ENCODE measurements at regions not wholly inside any gene's neighbourhood (a gene's known extent, or its start where the extent isn't known, plus 50 kb on each side); places are given as distances from the start of the nearest gene placed in this dataset.

DNA sequence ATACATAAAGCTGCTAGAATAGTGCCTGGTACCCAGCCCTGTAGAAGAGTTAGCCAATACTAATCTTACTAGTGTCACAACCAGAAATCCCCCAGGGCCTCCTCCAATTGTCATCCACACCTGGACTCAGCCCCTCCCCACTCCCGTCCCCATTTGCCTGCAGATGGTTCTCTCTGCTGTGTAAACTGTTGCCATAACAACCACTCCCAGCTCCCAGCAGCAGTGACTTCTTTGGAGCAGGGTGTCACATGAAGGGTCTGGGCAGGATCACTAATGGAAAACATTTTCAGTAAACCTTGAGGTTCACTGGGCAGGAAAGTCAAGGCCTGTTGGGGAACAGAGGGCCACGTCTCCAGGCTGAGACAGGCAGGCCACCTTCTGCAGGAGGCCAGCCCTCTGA lies 126.0 kb upstream of the IPO9 start:
- H3K4me3 Mint-ChIP-seq (ENCODE audit: unreplicated experiment), result peak overlapping the region; percentile 83
- peak; percentile 75 for DNase-seq
- H3K4me1 Mint-ChIP-seq (ENCODE audit: low read depth, unreplicated experiment), result peaks cover 56% of the 10 kb centered on the region
- H3K9me3 Mint-ChIP-seq (ENCODE audit: unreplicated experiment), result peaks cover 25% of the 10 kb centered on the region
- H3K27ac Mint-ChIP-seq (ENCODE audit: unreplicated experiment), result peak overlapping the region; percentile 97
- peaks cover 14% of the 10 kb centered on the region for H3K27me3 Mint-ChIP-seq (ENCODE audit: unreplicated experiment)
- H3K36me3 Mint-ChIP-seq (ENCODE audit: unreplicated experiment), result no peaks in the 10 kb centered on the region
- TF ChIP-seq, protein P1, sequence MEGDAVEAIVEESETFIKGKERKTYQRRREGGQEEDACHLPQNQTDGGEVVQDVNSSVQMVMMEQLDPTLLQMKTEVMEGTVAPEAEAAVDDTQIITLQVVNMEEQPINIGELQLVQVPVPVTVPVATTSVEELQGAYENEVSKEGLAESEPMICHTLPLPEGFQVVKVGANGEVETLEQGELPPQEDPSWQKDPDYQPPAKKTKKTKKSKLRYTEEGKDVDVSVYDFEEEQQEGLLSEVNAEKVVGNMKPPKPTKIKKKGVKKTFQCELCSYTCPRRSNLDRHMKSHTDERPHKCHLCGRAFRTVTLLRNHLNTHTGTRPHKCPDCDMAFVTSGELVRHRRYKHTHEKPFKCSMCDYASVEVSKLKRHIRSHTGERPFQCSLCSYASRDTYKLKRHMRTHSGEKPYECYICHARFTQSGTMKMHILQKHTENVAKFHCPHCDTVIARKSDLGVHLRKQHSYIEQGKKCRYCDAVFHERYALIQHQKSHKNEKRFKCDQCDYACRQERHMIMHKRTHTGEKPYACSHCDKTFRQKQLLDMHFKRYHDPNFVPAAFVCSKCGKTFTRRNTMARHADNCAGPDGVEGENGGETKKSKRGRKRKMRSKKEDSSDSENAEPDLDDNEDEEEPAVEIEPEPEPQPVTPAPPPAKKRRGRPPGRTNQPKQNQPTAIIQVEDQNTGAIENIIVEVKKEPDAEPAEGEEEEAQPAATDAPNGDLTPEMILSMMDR (IDR thresholded peaks at IDR 0.05; ENCODE audit: partially characterized antibody, unreplicated experiment), result no peak

DNA sequence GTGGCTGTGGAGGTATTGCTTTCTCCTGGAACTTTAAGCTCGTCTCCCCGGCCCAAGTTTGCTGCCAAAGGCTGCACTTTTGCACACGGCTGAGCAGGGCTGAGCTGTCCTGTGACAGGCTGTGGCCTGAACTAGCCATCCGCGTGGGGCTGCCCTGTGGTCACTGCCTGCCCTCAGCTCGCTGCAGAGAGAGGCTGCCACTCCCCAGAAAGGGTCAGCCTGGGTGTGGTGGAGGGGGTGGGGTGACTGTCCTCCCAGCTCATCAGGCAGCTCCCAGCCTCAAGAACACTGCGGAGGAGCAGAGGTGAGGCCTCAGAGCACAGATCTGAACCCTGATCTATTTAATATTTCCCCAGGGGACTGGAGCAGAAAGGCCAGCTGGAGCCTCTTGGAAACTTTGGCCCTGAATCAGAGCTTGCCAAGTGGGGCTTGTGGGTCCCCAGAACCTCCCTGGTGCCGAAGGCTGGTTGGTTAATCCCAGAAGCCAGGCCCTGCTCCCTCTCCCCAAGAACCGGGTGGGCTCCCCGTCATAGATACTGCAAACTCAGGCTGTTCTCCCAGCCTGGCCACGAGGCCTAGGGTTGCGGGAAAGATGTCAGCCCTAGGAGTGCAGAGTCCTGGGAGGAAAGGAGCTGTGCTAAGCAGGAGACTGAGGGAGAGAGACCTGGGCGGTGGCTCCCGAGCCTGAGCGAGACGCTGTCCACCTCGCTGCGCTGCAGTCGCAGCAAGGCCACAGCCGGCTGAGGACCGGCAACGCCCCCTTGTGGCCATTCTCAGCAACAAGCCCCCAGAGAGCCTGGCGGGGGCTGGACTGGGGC lies 125.1 kb upstream of the IPO9 start:
- H3K9me3 Mint-ChIP-seq (ENCODE audit: unreplicated experiment), result peaks cover 20% of the 10 kb centered on the region

DNA sequence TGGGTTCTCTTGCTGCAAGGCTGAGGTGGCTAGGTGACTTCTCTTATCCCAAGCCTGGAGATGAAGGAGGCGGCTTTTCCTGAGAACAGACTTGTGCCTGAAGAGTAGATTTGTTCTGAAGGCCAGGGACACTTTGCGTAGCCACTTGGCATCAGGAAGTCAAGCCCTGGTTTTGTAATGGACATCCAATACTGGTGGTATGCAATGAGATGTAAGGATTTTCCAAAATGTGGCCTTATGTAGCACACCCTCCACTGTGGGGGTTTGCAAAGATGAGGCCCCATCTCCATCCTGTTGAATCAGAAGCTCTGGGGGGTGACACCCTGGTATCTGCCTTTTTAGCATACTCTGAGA lies 124.5 kb upstream of the IPO9 start:
- Mint-ChIP-seq H3K27me3 (ENCODE audit: unreplicated experiment) (peaks cover 14% of the 10 kb centered on the region), H3K9me3 (ENCODE audit: unreplicated experiment) (peaks cover 19% of the 10 kb centered on the region), H3K36me3 (ENCODE audit: unreplicated experiment) (no peaks in the 10 kb centered on the region), H3K4me3 (ENCODE audit: unreplicated experiment) (peak overlapping the region; percentile 6), H3K4me1 (ENCODE audit: low read depth, unreplicated experiment) (peaks cover 47% of the 10 kb centered on the region), H3K27ac (ENCODE audit: unreplicated experiment) (peak overlapping the region; percentile 97)
- TF ChIP-seq, protein P1 (IDR thresholded peaks at IDR 0.05; ENCODE audit: partially characterized antibody, unreplicated experiment), result peak; percentile 32
- no peak for DNase-seq

More for the DNA sequence above, 125.1 kb upstream of the IPO9 start:
- Mint-ChIP-seq H3K27ac (ENCODE audit: unreplicated experiment) (peak overlapping the region; percentile 97), H3K4me3 (ENCODE audit: unreplicated experiment) (peak overlapping the region; percentile 83), H3K4me1 (ENCODE audit: low read depth, unreplicated experiment) (peaks cover 50% of the 10 kb centered on the region), H3K36me3 (ENCODE audit: unreplicated experiment) (no peaks in the 10 kb centered on the region), H3K27me3 (ENCODE audit: unreplicated experiment) (peaks cover 14% of the 10 kb centered on the region)
- TF ChIP-seq, protein P1 (IDR thresholded peaks at IDR 0.05; ENCODE audit: partially characterized antibody, unreplicated experiment), result peak; percentile 98
- DNase-seq, result peak; percentile 94

DNA sequence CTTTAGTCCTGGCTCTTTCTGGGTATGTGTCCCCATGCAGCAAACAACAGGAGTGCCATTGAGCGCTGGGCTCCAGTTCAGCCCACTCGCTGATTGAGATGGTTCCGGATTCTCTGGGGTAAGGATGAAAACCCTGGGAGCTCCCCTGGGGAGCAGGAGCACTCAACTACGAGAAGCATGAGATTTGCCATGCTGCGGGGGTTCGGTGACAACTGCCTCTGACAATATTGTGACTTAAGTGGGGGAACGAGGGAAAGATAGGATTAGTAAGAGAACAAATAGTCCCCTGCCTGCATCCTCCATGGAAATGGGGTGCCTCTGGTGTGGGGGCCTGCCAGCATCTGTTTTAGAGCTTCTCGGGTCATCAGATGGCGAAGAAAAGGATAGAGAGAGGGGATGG lies 123.6 kb upstream of the IPO9 start:
- DNase-seq, result no peak
- TF ChIP-seq, protein P1 (IDR thresholded peaks at IDR 0.05; ENCODE audit: partially characterized antibody, unreplicated experiment), result no peak
- no peaks in the 10 kb centered on the region for H3K36me3 Mint-ChIP-seq (ENCODE audit: unreplicated experiment)
- peaks cover 14% of the 10 kb centered on the region for H3K27me3 Mint-ChIP-seq (ENCODE audit: unreplicated experiment)
- peak overlapping the region; percentile 10 for H3K4me3 Mint-ChIP-seq (ENCODE audit: unreplicated experiment)
- peak overlapping the region; percentile 2 for H3K27ac Mint-ChIP-seq (ENCODE audit: unreplicated experiment)
- peaks cover 17% of the 10 kb centered on the region for H3K9me3 Mint-ChIP-seq (ENCODE audit: unreplicated experiment)
- H3K4me1 Mint-ChIP-seq (ENCODE audit: low read depth, unreplicated experiment), result peaks cover 49% of the 10 kb centered on the region

DNA sequence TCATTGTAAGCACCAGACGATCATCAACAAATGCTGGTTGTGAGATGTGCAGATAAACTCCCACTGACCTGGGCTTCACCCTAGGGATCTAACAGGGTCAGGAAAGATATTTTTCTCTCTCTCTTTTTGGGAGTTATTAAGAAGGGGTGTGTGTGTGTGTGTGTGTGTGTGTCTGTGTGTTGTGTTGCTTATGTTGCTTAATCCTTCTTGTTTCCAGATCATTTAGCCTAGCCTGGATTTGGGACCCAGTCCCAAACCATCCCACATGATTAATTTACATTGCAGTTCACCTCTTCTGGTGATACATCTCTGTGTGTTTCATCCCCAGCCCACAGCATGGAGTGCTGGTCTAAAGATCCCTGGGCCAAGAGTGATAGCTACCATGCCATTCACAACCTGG lies 122.8 kb upstream of the IPO9 start:
- DNase-seq, result no peak
- H3K27me3 Mint-ChIP-seq (ENCODE audit: unreplicated experiment), result peaks cover 18% of the 10 kb centered on the region
- TF ChIP-seq, protein P1 (IDR thresholded peaks at IDR 0.05; ENCODE audit: partially characterized antibody, unreplicated experiment), result no peak
- H3K4me1 Mint-ChIP-seq (ENCODE audit: low read depth, unreplicated experiment), result peaks cover 56% of the 10 kb centered on the region
- H3K27ac Mint-ChIP-seq (ENCODE audit: unreplicated experiment), result no peak overlapping the region
- no peaks in the 10 kb centered on the region for H3K36me3 Mint-ChIP-seq (ENCODE audit: unreplicated experiment)
- no peak overlapping the region for H3K4me3 Mint-ChIP-seq (ENCODE audit: unreplicated experiment)
- H3K9me3 Mint-ChIP-seq (ENCODE audit: unreplicated experiment), result peaks cover 20% of the 10 kb centered on the region
